ENCODE measurements at regions not wholly inside any gene's neighbourhood (a gene's known extent, or its start where the extent isn't known, plus 50 kb on each side); places are given as distances from the start of the nearest gene placed in this dataset.

DNA sequence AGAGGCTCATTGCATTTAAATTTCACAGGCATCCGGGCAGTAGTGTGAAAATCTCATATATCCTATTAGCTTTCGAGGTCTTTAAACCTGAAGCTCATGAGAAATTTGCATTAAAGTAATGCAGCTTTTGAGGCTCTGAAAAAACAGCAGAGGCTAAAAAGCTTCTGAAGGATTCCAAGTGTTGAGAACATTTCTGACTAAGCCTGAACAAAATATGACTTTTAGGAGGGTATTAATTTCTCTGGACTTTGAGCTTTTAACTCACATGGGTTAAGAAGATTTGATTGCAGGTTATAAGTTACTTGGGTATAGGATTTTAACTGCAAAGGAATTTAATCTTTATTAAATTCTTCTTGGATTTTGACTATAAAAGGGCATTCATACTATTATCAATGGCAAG lies 743.9 kb downstream of the TLE1 start:
- POLR2A ChIA-PET: no interaction called here
- no peak overlapping the region for H3K27ac ChIP-seq (ENCODE audit: control insufficient read depth, insufficient read depth)
- H3K36me3 ChIP-seq (ENCODE audit: control insufficient read depth in 2 of 2, insufficient read depth in 2 of 2, low read length in 1 of 2): no peaks in the 10 kb centered on the region
- no peaks in the 10 kb centered on the region for H3K79me2 ChIP-seq (ENCODE audit: control insufficient read depth, insufficient read depth, low read length)
- no peak overlapping the region for H3K9ac ChIP-seq (ENCODE audit: control insufficient read depth, insufficient read depth, low read length)
- CTCF ChIA-PET: no interaction called here
- BruUV-seq (replicated peaks): no TSS peak
- no peaks in the 10 kb centered on the region for H3K9me3 ChIP-seq (replicated peaks; ENCODE audit: control insufficient read depth, insufficient read depth, low read length)
- TF ChIP-seq, protein P1, sequence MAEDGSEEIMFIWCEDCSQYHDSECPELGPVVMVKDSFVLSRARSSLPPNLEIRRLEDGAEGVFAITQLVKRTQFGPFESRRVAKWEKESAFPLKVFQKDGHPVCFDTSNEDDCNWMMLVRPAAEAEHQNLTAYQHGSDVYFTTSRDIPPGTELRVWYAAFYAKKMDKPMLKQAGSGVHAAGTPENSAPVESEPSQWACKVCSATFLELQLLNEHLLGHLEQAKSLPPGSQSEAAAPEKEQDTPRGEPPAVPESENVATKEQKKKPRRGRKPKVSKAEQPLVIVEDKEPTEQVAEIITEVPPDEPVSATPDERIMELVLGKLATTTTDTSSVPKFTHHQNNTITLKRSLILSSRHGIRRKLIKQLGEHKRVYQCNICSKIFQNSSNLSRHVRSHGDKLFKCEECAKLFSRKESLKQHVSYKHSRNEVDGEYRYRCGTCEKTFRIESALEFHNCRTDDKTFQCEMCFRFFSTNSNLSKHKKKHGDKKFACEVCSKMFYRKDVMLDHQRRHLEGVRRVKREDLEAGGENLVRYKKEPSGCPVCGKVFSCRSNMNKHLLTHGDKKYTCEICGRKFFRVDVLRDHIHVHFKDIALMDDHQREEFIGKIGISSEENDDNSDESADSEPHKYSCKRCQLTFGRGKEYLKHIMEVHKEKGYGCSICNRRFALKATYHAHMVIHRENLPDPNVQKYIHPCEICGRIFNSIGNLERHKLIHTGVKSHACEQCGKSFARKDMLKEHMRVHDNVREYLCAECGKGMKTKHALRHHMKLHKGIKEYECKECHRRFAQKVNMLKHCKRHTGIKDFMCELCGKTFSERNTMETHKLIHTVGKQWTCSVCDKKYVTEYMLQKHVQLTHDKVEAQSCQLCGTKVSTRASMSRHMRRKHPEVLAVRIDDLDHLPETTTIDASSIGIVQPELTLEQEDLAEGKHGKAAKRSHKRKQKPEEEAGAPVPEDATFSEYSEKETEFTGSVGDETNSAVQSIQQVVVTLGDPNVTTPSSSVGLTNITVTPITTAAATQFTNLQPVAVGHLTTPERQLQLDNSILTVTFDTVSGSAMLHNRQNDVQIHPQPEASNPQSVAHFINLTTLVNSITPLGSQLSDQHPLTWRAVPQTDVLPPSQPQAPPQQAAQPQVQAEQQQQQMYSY (CRISPR knock-in tag; IDR thresholded peaks at IDR 0.05): no peak
- TF ChIP-seq NR2F1 (conservative IDR thresholded peaks at IDR 0.05) (no peak), POLR2AphosphoS2 (IDR thresholded peaks at IDR 0.05; ENCODE audit: low read depth, low read length) (no peak), LARP7 (IDR thresholded peaks at IDR 0.05) (no peak), SIN3A (IDR thresholded peaks at IDR 0.05; ENCODE audit: low read depth, low read length) (no peak), JUND (IDR thresholded peaks at IDR 0.05; ENCODE audit: low read depth, low read length) (no peak), TAF1 (IDR thresholded peaks at IDR 0.05; ENCODE audit: borderline replicate concordance, low read depth, low read length) (no peak), STAT3 (IDR thresholded peaks at IDR 0.05; ENCODE audit: low read depth, low read length) (no peak), ZNF274 (IDR thresholded peaks at IDR 0.05; ENCODE audit: insufficient read depth, insufficient read length) (no peak), ZSCAN29 (IDR thresholded peaks at IDR 0.05) (no peak), CREM (IDR thresholded peaks at IDR 0.05; ENCODE audit: low read depth) (no peak), BHLHE40 (IDR thresholded peaks at IDR 0.05; ENCODE audit: borderline replicate concordance in 1 of 2, low read depth in 2 of 2, low read length in 1 of 2) (no peak), SIX5 (IDR thresholded peaks at IDR 0.05; ENCODE audit: low read depth, low read length, severe bottlenecking) (no peak), NFYB (IDR thresholded peaks at IDR 0.05; ENCODE audit: insufficient read depth, low read depth, low read length) (no peak), ZNF217 (IDR thresholded peaks at IDR 0.05) (no peak), HDGF (IDR thresholded peaks at IDR 0.05) (no peak)
- TF ChIP-seq, protein P2, sequence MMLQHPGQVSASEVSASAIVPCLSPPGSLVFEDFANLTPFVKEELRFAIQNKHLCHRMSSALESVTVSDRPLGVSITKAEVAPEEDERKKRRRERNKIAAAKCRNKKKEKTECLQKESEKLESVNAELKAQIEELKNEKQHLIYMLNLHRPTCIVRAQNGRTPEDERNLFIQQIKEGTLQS (IDR thresholded peaks at IDR 0.05; ENCODE audit: borderline replicate concordance, extremely low read depth, low read depth, low read length): no peak
- TF ChIP-seq, protein P3, sequence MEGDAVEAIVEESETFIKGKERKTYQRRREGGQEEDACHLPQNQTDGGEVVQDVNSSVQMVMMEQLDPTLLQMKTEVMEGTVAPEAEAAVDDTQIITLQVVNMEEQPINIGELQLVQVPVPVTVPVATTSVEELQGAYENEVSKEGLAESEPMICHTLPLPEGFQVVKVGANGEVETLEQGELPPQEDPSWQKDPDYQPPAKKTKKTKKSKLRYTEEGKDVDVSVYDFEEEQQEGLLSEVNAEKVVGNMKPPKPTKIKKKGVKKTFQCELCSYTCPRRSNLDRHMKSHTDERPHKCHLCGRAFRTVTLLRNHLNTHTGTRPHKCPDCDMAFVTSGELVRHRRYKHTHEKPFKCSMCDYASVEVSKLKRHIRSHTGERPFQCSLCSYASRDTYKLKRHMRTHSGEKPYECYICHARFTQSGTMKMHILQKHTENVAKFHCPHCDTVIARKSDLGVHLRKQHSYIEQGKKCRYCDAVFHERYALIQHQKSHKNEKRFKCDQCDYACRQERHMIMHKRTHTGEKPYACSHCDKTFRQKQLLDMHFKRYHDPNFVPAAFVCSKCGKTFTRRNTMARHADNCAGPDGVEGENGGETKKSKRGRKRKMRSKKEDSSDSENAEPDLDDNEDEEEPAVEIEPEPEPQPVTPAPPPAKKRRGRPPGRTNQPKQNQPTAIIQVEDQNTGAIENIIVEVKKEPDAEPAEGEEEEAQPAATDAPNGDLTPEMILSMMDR (IDR thresholded peaks at IDR 0.05 in 2 of 3, conservative IDR thresholded peaks at IDR 0.05 in 1 of 3; ENCODE audit: control insufficient read depth in 2 of 3, extremely low read depth in 1 of 3, insufficient read depth in 1 of 3, low read depth in 3 of 3, low read length in 3 of 3): no peak
- TF ChIP-seq, protein P4, sequence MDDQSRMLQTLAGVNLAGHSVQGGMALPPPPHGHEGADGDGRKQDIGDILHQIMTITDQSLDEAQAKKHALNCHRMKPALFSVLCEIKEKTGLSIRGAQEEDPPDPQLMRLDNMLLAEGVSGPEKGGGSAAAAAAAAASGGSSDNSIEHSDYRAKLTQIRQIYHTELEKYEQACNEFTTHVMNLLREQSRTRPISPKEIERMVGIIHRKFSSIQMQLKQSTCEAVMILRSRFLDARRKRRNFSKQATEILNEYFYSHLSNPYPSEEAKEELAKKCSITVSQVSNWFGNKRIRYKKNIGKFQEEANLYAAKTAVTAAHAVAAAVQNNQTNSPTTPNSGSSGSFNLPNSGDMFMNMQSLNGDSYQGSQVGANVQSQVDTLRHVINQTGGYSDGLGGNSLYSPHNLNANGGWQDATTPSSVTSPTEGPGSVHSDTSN (IDR thresholded peaks at IDR 0.05; ENCODE audit: insufficient replicate concordance, low read depth, low read length): no peak
- H2AFZ ChIP-seq (ENCODE audit: control insufficient read depth, low read depth, low read length): no peak overlapping the region
- SMC1A ChIA-PET (ENCODE audit: uncharacterized antibody, unreplicated experiment): no interaction called here
- H3K4me2 ChIP-seq (ENCODE audit: control insufficient read depth, insufficient read depth): no peak overlapping the region
- RAD21 ChIA-PET (ENCODE audit: unreplicated experiment): no interaction called here
- H3K4me3 ChIP-seq: no peak overlapping the region
- 3% methylated on average over 2 of the region's 2 CpGs for WGBS (ENCODE audit: insufficient coverage, insufficient replicate concordance, low lambda C conversion rate, missing lambda C conversion rate)
- no peaks in the 10 kb centered on the region for H3K4me1 ChIP-seq (ENCODE audit: control insufficient read depth, insufficient read depth, low read length)
- H3K27me3 ChIP-seq (replicated peaks in 1 of 2; ENCODE audit: control insufficient read depth in 2 of 2, insufficient read depth in 2 of 2, low read length in 1 of 2): no peaks in the 10 kb centered on the region
- intact Hi-C loops (cut with micrococcal nuclease; ENCODE audit: unreplicated experiment) (no loop called here), in situ Hi-C loops (cut with MboI) (no loop called here)
- FAIRE-seq: no peak
- H4K20me1 ChIP-seq (ENCODE audit: control insufficient read depth, insufficient read depth): no peaks in the 10 kb centered on the region
- no peak for DNase-seq (ENCODE audit: low read depth, low spot score)
- ATAC-seq: no peak

Data from GM12878 (cell line).